ENCODE measurements at regions not wholly inside any gene's neighbourhood (a gene's known extent, or its start where the extent isn't known, plus 50 kb on each side); places are given as distances from the start of the nearest gene placed in this dataset.

DNA sequence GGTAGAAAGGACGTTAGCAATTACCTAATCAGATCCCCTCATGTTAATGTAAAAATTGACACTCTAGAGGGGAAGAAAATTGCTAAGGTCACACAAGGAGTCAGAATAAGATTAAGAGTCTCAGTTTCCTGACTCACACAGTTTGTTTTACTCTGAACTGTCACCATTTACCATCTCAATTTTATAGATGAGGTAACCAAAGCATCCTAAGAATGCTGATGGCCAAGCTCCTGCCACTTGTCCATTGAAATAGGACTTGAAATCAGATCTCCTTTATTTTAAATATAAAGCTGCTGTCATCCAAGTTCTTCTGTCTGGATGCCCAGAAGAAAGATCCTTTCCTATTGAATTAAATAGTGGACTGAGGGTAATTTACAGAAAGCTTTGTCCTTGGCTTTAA, 114.8 kb upstream of the VAMP7 start:
- WGBS, 3 donors = 31 to 47% (median 33%) methylated on average over 1 of the region's 1 CpG
- H3K4me1 ChIP-seq (ENCODE audit: insufficient read depth) = peaks cover 2% of the 10 kb centered on the region
- H3K4me3 ChIP-seq = no peak overlapping the region
- intact Hi-C loops (cut with DNase I) = no loop called here
- no peaks in the 10 kb centered on the region for H3K27me3 ChIP-seq
- DNase-seq = no peak
- H3K27ac ChIP-seq = no peak overlapping the region
- no peaks in the 10 kb centered on the region for H3K36me3 ChIP-seq
- no peaks in the 10 kb centered on the region for H3K9me3 ChIP-seq
- no peak for TF ChIP-seq EP300 (IDR thresholded peaks at IDR 0.05)

DNA sequence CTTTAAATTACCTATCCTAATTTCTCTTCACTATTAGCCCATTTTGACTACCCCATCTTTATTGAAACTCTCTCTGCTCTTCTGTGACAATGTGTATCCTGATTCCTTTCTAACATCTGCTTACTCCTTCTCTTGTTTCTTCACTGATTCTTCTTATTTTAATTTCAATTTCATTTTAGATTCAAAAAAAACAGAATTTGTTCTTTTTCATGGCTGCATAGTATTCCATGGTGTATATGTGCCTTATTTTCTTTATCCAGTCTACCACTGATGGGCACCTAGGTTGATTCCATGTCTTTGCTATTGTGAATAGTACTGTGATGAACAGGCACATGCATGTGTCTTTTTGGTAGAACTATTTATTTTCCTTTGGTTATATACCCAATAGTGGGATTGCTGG, 120.0 kb upstream of the VAMP7 start:
- H3K4me3 ChIP-seq = no peak overlapping the region
- no peak overlapping the region for H3K27ac ChIP-seq
- no peaks in the 10 kb centered on the region for H3K27me3 ChIP-seq
- no peak for DNase-seq
- intact Hi-C loops (cut with DNase I) = no loop called here
- TF ChIP-seq POLR2A (IDR thresholded peaks at IDR 0.05) (no peak), EP300 (IDR thresholded peaks at IDR 0.05) (no peak)
- TF ChIP-seq, protein P1, sequence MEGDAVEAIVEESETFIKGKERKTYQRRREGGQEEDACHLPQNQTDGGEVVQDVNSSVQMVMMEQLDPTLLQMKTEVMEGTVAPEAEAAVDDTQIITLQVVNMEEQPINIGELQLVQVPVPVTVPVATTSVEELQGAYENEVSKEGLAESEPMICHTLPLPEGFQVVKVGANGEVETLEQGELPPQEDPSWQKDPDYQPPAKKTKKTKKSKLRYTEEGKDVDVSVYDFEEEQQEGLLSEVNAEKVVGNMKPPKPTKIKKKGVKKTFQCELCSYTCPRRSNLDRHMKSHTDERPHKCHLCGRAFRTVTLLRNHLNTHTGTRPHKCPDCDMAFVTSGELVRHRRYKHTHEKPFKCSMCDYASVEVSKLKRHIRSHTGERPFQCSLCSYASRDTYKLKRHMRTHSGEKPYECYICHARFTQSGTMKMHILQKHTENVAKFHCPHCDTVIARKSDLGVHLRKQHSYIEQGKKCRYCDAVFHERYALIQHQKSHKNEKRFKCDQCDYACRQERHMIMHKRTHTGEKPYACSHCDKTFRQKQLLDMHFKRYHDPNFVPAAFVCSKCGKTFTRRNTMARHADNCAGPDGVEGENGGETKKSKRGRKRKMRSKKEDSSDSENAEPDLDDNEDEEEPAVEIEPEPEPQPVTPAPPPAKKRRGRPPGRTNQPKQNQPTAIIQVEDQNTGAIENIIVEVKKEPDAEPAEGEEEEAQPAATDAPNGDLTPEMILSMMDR (IDR thresholded peaks at IDR 0.05) = no peak
- no peaks in the 10 kb centered on the region for H3K9me3 ChIP-seq
- no peaks in the 10 kb centered on the region for H3K4me1 ChIP-seq (ENCODE audit: insufficient read depth)
- no peaks in the 10 kb centered on the region for H3K36me3 ChIP-seq

DNA sequence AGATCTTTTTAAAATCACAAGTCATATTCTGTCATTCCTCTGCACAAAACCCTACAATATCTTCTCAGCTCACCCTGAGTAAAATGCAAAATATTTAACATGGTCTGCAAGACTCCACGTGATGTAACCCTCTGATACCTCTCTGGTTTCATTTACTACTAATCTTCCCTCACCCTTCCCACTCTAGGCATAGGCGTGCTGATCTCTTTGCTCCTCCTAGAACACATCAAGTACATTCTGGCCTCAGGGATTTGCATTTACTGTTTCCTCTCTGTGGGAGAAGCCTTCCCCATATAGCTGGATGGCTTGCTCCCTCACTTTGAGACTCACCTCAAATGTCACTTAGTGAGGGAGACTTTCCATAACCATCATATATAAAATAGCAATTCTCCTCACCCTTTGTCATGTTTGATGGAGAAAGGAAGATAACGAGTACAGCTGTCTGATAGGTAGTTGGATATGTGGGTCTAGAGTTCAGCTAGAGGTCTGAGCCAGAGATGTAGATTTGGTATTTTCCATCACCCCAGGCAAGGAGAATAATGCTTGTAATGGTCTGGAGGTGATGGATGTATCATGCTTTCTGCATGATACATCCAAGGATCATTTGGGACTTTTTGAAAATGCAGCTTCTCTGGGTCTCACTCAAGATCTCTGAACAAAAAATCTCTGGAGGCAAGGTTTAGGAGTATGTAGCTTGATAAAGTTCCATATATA, 123.9 kb upstream of the VAMP7 start:
- Histone ChIP-seq H3K4me3 (no peak overlapping the region), H3K27ac (no peak overlapping the region), H3K36me3 (no peaks in the 10 kb centered on the region), H3K4me1 (ENCODE audit: insufficient read depth) (no peaks in the 10 kb centered on the region), H3K27me3 (no peaks in the 10 kb centered on the region), H3K9me3 (no peaks in the 10 kb centered on the region)
- TF ChIP-seq, protein P1 (IDR thresholded peaks at IDR 0.05) = no peak
- no peak for TF ChIP-seq EP300 (IDR thresholded peaks at IDR 0.05)
- TF ChIP-seq POLR2A (IDR thresholded peaks at IDR 0.05) = no peak
- DNase-seq = no peak
- 53 to 69% (median 62%) methylated on average over 3 of the region's 3 CpGs for WGBS, 3 donors
- intact Hi-C loops (cut with DNase I) = no loop called here

DNA sequence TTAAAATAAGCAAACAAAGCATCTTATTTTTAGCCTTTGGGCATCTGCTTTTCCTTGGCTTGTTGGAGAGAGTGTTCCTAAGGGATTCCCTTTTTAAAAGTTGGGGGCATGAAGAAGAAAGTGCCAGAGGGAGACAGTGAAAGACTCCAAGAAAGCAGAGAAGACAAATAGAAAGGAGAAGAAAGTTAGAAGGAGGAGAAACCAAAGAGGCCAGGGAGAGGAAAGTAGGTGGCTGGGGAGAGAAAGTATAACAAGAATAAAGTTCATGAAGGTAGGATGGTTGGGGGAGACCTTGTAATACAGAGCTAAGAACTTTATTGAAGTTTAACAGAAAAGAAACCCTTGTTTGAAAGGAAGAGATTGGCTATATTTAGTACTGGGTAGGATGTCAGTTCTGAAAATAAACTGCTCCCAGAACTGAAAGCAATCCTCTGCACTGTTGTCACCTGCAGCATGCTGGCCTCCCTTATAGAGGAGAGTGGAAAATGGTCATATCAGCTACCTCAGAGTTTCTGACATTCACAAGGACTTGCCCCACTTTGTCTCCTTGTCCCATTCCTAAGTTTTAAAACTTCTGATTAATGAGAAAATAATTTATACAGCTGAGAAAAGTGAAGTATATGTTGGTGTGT, 125.3 kb upstream of the VAMP7 start:
- Histone ChIP-seq H3K27ac (no peak overlapping the region), H3K4me1 (ENCODE audit: insufficient read depth) (no peaks in the 10 kb centered on the region), H3K36me3 (no peaks in the 10 kb centered on the region), H3K4me3 (no peak overlapping the region), H3K9me3 (no peaks in the 10 kb centered on the region), H3K27me3 (no peaks in the 10 kb centered on the region)
- intact Hi-C loops (cut with DNase I) = no loop called here
- TF ChIP-seq EP300 (IDR thresholded peaks at IDR 0.05) = no peak
- TF ChIP-seq POLR2A (IDR thresholded peaks at IDR 0.05) = no peak
- TF ChIP-seq, protein P1 (IDR thresholded peaks at IDR 0.05) = no peak
- no peak for DNase-seq

DNA sequence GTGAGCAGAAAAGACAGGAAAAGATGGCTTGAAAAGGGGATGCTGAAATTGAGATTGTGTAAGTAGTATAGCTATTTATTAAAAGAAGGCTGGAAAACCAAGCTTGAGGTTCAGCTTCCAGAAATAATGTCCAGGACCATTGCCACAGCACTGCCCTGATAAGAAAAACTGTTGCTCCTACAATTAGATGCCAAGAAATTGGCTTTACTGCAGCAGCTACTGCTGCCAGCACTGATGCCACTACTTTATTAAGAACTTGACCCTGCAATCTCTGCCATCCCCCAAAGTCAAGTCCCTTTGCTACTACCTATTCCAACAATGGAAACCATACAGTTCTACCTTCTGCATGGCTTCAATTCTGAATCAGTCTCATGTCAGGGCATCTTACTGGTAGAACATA, 130.0 kb upstream of the VAMP7 start:
- H3K4me1 ChIP-seq (ENCODE audit: insufficient read depth) = no peaks in the 10 kb centered on the region
- no peak for DNase-seq
- intact Hi-C loops (cut with DNase I) = no loop called here
- no peaks in the 10 kb centered on the region for H3K9me3 ChIP-seq
- H3K36me3 ChIP-seq = no peaks in the 10 kb centered on the region
- TF ChIP-seq EP300 (IDR thresholded peaks at IDR 0.05) = no peak
- TF ChIP-seq POLR2A (IDR thresholded peaks at IDR 0.05) = no peak
- TF ChIP-seq, protein P1 (IDR thresholded peaks at IDR 0.05) = no peak
- H3K4me3 ChIP-seq = no peak overlapping the region
- H3K27me3 ChIP-seq = no peaks in the 10 kb centered on the region
- no peak overlapping the region for H3K27ac ChIP-seq

All from ovary (tissue), 7 donors.